Natural killer cell (primary cell): ENCODE measurements at regions not wholly inside any gene's neighbourhood (a gene's known extent, or its start where the extent isn't known, plus 50 kb on each side); places are given as distances from the start of the nearest gene placed in this dataset.

Experiments used
- ATAC-seq, 3 donors: fragments of 150-1000 bp in 2 of 3; fragments of 200-7000 bp in 1 of 3; cut with Tn5 transposase; 1 replicate in 1 of 3; 2 replicates in 2 of 3; pipeline ENCODE4 v1.10.0; 2021; ENCODE audit warnings: mild to moderate bottlenecking in 2 of 3, moderate library complexity in 2 of 3
- DNase-seq, 2 donors: peaks; one replicate each; pipeline versions ENCODE4 v3.0.0 to v3.0.0-alpha.2; 2013 to 2021; ENCODE audit warnings: mixed read lengths in 1 of 2
- H3K27ac ChIP-seq: one replicate; pipeline ENCODE4 v1.5.1; 2013; ENCODE audit warnings: mild to moderate bottlenecking, low read length
- H3K27me3 ChIP-seq: one replicate; pipeline ENCODE4 v1.6.1; 2013; ENCODE audit warnings: low read length; ENCODE audit not compliant: control insufficient read depth, insufficient read depth
- H3K36me3 ChIP-seq: one replicate; pipeline ENCODE4 v1.6.1; 2013; ENCODE audit warnings: low read length; ENCODE audit not compliant: control insufficient read depth, insufficient read depth
- H3K4me1 ChIP-seq: one replicate; pipeline ENCODE4 v1.6.1; 2013; ENCODE audit warnings: low read length; ENCODE audit not compliant: control insufficient read depth, insufficient read depth
- H3K4me3 ChIP-seq: one replicate; pipeline ENCODE4 v1.5.1; 2013; ENCODE audit warnings: low read length
- H3K9me3 ChIP-seq: one replicate; pipeline ENCODE4 v1.6.1; 2013; ENCODE audit warnings: low read length; ENCODE audit not compliant: control insufficient read depth, insufficient read depth
- H3K27ac Mint-ChIP-seq, 2 donors: one replicate each; pipeline ENCODE4 v1.8.0; 2022; ENCODE audit warnings: mild to moderate bottlenecking in 2 of 2, mixed read lengths in 2 of 2, moderate library complexity in 1 of 2
- H3K27me3 Mint-ChIP-seq, 2 donors: one replicate each; pipeline ENCODE4 v1.8.0; 2022; ENCODE audit warnings: low read depth in 2 of 2, mixed read lengths in 2 of 2
- H3K36me3 Mint-ChIP-seq: one replicate; pipeline ENCODE4 v1.8.0; 2022; ENCODE audit warnings: mixed read lengths
- H3K4me1 Mint-ChIP-seq, 2 donors: one replicate each; pipeline ENCODE4 v1.8.0; 2022; ENCODE audit warnings: mixed read lengths in 2 of 2
- H3K4me3 Mint-ChIP-seq: one replicate; pipeline ENCODE4 v1.8.0; 2022; ENCODE audit warnings: mild to moderate bottlenecking, moderate library complexity, mixed read lengths
- H3K9me3 Mint-ChIP-seq, 2 donors: one replicate each; pipeline ENCODE4 v1.8.0; 2022; ENCODE audit warnings: mixed read lengths in 2 of 2
- WGBS: methylation state at CpG from one replicate; pipeline ENCODE4 v1.1.7; 2013; ENCODE audit warnings: missing lambda C conversion rate; ENCODE audit not compliant: insufficient coverage; 5-methylcytosine and 5-hydroxymethylcytosine counted together
- intact Hi-C: fragments of 100-400 bp; cut with micrococcal nuclease; formaldehyde crosslinking; loops from one replicate; pipeline ENCODE4 v1.14.2; 2022
- TF ChIP-seq, protein P1 (sequence below): fragments of 200-600 bp; IDR thresholded peaks from one replicate; pipeline ENCODE4 v1.8.0; 2022; ENCODE audit warnings: antibody characterized with exemption

DNA sequence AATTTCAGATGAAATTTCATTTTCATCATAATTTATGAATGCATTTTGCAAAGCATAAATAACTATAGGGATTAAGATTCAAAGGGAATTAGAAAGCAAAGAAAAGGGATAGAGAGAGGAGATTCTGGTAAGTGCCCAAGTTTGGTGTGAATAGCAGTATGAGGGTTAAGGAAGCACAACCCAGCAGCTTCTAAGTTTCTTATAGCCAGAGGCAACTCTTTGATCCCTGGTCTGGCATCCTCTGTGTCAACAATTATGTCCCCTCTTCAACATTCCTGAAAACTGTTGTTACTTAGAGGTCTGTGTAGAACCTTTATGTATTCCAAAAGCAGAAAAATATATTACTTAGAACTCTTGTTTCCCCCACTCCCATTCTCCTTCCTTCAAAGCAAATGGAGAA lies 171.6 kb upstream of the SATB2 start:
- H3K4me1 ChIP-seq = no peaks in the 10 kb centered on the region
- no peak overlapping the region for H3K4me3 ChIP-seq
- Mint-ChIP-seq H3K9me3 (peaks cover 0 to 2% of the 10 kb centered on the region in 2 donors), H3K27me3 (no peaks in the 10 kb centered on the region), H3K4me1 (no peaks in the 10 kb centered on the region), H3K36me3 (no peaks in the 10 kb centered on the region), H3K27ac (no peak overlapping the region), H3K4me3 (no peak overlapping the region)
- H3K27me3 ChIP-seq = no peaks in the 10 kb centered on the region
- ATAC-seq (no peak), DNase-seq (no peak)
- intact Hi-C loops = no loop called here
- TF ChIP-seq, protein P1, sequence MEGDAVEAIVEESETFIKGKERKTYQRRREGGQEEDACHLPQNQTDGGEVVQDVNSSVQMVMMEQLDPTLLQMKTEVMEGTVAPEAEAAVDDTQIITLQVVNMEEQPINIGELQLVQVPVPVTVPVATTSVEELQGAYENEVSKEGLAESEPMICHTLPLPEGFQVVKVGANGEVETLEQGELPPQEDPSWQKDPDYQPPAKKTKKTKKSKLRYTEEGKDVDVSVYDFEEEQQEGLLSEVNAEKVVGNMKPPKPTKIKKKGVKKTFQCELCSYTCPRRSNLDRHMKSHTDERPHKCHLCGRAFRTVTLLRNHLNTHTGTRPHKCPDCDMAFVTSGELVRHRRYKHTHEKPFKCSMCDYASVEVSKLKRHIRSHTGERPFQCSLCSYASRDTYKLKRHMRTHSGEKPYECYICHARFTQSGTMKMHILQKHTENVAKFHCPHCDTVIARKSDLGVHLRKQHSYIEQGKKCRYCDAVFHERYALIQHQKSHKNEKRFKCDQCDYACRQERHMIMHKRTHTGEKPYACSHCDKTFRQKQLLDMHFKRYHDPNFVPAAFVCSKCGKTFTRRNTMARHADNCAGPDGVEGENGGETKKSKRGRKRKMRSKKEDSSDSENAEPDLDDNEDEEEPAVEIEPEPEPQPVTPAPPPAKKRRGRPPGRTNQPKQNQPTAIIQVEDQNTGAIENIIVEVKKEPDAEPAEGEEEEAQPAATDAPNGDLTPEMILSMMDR = no peak
- H3K36me3 ChIP-seq = no peaks in the 10 kb centered on the region
- H3K27ac ChIP-seq = no peak overlapping the region
- H3K9me3 ChIP-seq = no peaks in the 10 kb centered on the region

- Mint-ChIP-seq H3K27ac (no peak overlapping the region), H3K36me3 (no peaks in the 10 kb centered on the region), H3K27me3 (no peaks in the 10 kb centered on the region), H3K4me3 (no peak overlapping the region), H3K9me3 (peaks cover 0 to 2% of the 10 kb centered on the region in 2 donors), H3K4me1 (no peaks in the 10 kb centered on the region)
- ATAC-seq = no peak
- Histone ChIP-seq H3K4me1 (no peaks in the 10 kb centered on the region), H3K36me3 (no peaks in the 10 kb centered on the region), H3K9me3 (no peaks in the 10 kb centered on the region), H3K27ac (no peak overlapping the region), H3K4me3 (no peak overlapping the region), H3K27me3 (no peaks in the 10 kb centered on the region)
- WGBS = 29% methylated on average over 1 of the region's 3 CpGs
- DNase-seq = no peak
- TF ChIP-seq, protein P1 = no peak
- intact Hi-C loops = no loop called here
These were observed 169.7 kb upstream of the SATB2 start for GRCh38 chr2:199627417-199627816.

- Histone ChIP-seq H3K27me3 (no peaks in the 10 kb centered on the region), H3K4me3 (no peak overlapping the region), H3K9me3 (no peaks in the 10 kb centered on the region), H3K4me1 (no peaks in the 10 kb centered on the region), H3K27ac (no peak overlapping the region), H3K36me3 (no peaks in the 10 kb centered on the region)
- 65% methylated on average over 1 of the region's 1 CpG for WGBS
- intact Hi-C loops = no loop called here
- DNase-seq = no peak
- no peak for ATAC-seq
- H3K9me3 Mint-ChIP-seq = peaks cover 3 to 4% of the 10 kb centered on the region in 2 donors
- H3K27ac Mint-ChIP-seq = no peak overlapping the region
- H3K36me3 Mint-ChIP-seq = no peaks in the 10 kb centered on the region
- TF ChIP-seq, protein P1 = no peak
- H3K27me3 Mint-ChIP-seq = peaks cover 0 to 4% of the 10 kb centered on the region in 2 donors
- H3K4me1 Mint-ChIP-seq = no peaks in the 10 kb centered on the region
- H3K4me3 Mint-ChIP-seq = no peak overlapping the region
These were observed 167.2 kb upstream of the SATB2 start for GRCh38 chr2:199624958-199625357.

DNA sequence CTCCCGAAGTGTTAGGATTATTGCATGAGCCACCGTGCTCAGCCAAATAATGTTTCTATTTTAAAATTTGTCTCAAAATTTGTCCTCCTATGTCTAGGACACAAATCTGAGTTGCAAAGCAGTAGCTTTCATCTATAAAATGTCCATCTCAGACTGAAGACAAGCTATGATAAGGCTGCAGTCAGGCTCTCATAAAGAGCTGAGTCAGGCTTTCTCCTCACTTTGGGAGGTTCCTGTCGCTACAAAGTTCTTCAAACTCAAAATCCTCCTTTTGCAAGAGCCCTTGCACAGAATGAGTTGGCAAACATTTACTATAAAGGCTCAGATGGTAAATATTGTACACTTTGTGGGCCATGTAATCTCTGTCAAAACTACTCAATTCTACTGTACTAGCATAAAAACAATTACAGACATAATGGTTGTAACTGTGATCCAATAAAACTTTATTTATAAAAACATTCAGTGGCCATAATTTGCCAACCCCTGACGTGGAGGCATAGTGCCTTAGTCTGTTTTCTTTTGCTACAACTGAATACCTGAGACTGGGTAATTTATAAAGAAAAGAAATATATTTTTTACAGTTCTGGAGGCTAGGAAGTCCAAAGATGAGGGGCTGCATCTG lies 154.9 kb upstream of the SATB2 start:
- TF ChIP-seq, protein P1 = no peak
- no peak overlapping the region for H3K4me3 Mint-ChIP-seq
- no peaks in the 10 kb centered on the region for H3K4me1 Mint-ChIP-seq
- H3K4me1 ChIP-seq = no peaks in the 10 kb centered on the region
- H3K27me3 Mint-ChIP-seq = no peaks in the 10 kb centered on the region
- no peak overlapping the region for H3K4me3 ChIP-seq
- H3K9me3 ChIP-seq = no peaks in the 10 kb centered on the region
- H3K27ac Mint-ChIP-seq = no peak overlapping the region
- no peak overlapping the region for H3K27ac ChIP-seq
- no peaks in the 10 kb centered on the region for H3K36me3 ChIP-seq
- H3K27me3 ChIP-seq = no peaks in the 10 kb centered on the region
- WGBS = 84% methylated on average over 4 of the region's 4 CpGs
- H3K36me3 Mint-ChIP-seq = no peaks in the 10 kb centered on the region
- intact Hi-C loops = no loop called here
- ATAC-seq (no peak), DNase-seq (no peak)
- H3K9me3 Mint-ChIP-seq = peaks cover 2 to 4% of the 10 kb centered on the region in 2 donors
